Colonic mucosa (tissue), 4 donors: ENCODE measurements at regions not wholly inside any gene's neighbourhood (a gene's known extent, or its start where the extent isn't known, plus 50 kb on each side); places are given as distances from the start of the nearest gene placed in this dataset.

Experiments used
- DNase-seq: peaks from one replicate; pipeline ENCODE4 v3.0.0-alpha.2; 2020
- H3K27ac ChIP-seq: fragments of 200-600 bp; one replicate; pipeline ENCODE4 v1.8.0; 2021
- H3K27me3 ChIP-seq: fragments of 200-600 bp; one replicate; pipeline ENCODE4 v1.8.0; 2021
- H3K36me3 ChIP-seq: fragments of 200-600 bp; one replicate; pipeline ENCODE4 v1.8.0; 2021
- H3K4me1 ChIP-seq: fragments of 200-600 bp; one replicate; pipeline ENCODE4 v1.8.0; 2021; ENCODE audit warnings: mild to moderate bottlenecking
- H3K4me3 ChIP-seq: fragments of 200-600 bp; one replicate; pipeline ENCODE4 v1.8.0; 2021
- H3K9ac ChIP-seq, 2 donors: one replicate each; pipeline ENCODE4 v1.7.0; 2013; ENCODE audit warnings: control low read depth in 2 of 2, low read depth in 2 of 2, low read length in 2 of 2
- H3K9me3 ChIP-seq: fragments of 200-600 bp; one replicate; pipeline ENCODE4 v1.8.0; 2021
- intact Hi-C: fragments of 100-400 bp; cut with DNase I; formaldehyde crosslinking; loops from one replicate; pipeline ENCODE4 v1.14.1; 2022
- TF ChIP-seq, protein P1 (sequence below): fragments of 200-600 bp; IDR thresholded peaks from one replicate; pipeline ENCODE4 v1.8.0; 2022; ENCODE audit warnings: antibody characterized with exemption, mild to moderate bottlenecking
- donor health status: healthy.
- donor health status: DM: no; HTN: no; CAD: no.
- donor health status: DM: no; HTN: no; CAD: no.

DNA sequence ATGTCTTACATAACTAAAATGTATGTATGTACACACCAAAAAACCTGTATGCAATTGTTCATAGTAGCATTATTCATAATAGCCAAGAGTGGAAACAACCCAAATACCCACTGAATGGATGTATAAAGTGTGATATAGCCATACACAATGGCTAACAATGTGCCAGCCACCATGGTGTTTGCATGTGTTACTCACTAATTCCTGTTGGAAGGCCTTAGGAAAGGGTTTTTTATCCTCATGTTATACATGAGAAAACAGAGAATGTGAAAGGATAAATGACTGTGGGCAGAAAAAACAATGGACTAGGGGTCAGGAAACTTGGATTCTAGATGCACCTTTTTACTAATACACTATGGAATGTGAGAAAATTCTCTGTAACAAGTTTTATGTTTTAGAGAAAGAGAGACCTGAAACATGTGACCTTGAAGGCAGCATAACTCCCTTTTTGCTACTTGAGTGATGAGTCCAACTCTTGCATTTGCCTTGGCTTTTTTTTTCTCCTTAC, 55.7 kb downstream of the TIGD2 start:
- Histone ChIP-seq H3K9me3 (no peaks in the 10 kb centered on the region), H3K9ac (no peak overlapping the region), H3K4me1 (no peaks in the 10 kb centered on the region), H3K27ac (no peak overlapping the region), H3K27me3 (no peaks in the 10 kb centered on the region), H3K36me3 (no peaks in the 10 kb centered on the region), H3K4me3 (no peak overlapping the region)
- TF ChIP-seq, protein P1, sequence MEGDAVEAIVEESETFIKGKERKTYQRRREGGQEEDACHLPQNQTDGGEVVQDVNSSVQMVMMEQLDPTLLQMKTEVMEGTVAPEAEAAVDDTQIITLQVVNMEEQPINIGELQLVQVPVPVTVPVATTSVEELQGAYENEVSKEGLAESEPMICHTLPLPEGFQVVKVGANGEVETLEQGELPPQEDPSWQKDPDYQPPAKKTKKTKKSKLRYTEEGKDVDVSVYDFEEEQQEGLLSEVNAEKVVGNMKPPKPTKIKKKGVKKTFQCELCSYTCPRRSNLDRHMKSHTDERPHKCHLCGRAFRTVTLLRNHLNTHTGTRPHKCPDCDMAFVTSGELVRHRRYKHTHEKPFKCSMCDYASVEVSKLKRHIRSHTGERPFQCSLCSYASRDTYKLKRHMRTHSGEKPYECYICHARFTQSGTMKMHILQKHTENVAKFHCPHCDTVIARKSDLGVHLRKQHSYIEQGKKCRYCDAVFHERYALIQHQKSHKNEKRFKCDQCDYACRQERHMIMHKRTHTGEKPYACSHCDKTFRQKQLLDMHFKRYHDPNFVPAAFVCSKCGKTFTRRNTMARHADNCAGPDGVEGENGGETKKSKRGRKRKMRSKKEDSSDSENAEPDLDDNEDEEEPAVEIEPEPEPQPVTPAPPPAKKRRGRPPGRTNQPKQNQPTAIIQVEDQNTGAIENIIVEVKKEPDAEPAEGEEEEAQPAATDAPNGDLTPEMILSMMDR: no peak
- no peak for DNase-seq
- intact Hi-C loops: loop anchor here (10.0 kb wide), 1 partner anchor 58 kb away; no protein-coding TSS in a partner anchor

DNA sequence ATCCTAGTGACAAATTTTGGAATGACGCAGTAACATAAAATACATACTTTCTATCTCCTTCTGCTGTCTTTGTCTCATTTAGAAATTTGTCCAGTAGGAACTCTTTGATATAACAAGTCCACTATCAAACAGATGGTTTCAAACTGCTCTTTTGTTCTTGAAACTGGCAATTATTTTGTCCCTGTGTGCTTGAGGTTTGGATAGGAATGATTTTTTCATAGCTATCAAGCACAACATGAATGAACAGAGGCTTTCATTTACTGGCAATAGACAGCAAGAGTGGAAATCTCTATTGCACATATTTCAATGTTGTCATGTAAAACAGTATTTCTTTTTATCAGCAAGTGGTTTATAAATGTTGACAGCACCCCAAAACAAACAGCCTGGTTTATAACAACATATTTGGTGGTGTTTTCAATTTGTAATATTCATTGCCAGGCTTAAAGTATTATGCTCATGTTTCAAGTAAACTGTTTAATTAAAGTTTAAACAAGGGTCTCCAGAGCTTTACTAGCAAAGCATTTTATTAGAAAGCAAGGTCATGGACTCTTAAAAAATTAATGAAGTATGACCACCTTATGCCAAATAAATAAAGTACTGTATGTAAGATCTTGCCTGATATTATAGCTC, 60.0 kb downstream of the TIGD2 start:
- intact Hi-C loops: no loop called here
- H3K4me3 ChIP-seq: no peak overlapping the region
- DNase-seq: no peak
- H3K9me3 ChIP-seq: no peaks in the 10 kb centered on the region
- H3K36me3 ChIP-seq: no peaks in the 10 kb centered on the region
- no peak overlapping the region for H3K27ac ChIP-seq
- no peak overlapping the region for H3K9ac ChIP-seq
- no peaks in the 10 kb centered on the region for H3K4me1 ChIP-seq
- H3K27me3 ChIP-seq: no peaks in the 10 kb centered on the region
- TF ChIP-seq, protein P1: no peak

DNA sequence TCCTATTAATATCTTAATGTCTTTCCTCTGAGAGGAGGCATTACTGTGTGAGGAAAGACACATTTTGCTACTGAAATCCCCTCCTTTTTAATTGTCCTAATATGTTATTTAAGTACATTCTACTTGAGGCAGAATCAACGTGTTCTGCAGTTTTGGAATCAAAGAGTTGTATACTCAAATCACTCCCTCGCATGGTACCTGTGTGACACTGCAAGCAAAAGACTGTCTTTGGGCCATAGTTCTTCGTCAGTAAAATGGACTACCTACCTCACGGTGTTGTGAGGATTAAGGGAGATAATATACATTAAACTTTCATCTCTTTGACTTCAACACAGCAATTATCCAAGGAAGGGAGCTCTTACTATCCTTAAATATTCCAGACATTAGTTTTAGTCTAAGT, 61.5 kb downstream of the TIGD2 start:
- H3K4me3 ChIP-seq: no peak overlapping the region
- TF ChIP-seq, protein P1: no peak
- no peak overlapping the region for H3K9ac ChIP-seq
- H3K36me3 ChIP-seq: no peaks in the 10 kb centered on the region
- no peaks in the 10 kb centered on the region for H3K9me3 ChIP-seq
- intact Hi-C loops: no loop called here
- H3K27me3 ChIP-seq: no peaks in the 10 kb centered on the region
- no peaks in the 10 kb centered on the region for H3K4me1 ChIP-seq
- H3K27ac ChIP-seq: no peak overlapping the region
- DNase-seq: no peak

DNA sequence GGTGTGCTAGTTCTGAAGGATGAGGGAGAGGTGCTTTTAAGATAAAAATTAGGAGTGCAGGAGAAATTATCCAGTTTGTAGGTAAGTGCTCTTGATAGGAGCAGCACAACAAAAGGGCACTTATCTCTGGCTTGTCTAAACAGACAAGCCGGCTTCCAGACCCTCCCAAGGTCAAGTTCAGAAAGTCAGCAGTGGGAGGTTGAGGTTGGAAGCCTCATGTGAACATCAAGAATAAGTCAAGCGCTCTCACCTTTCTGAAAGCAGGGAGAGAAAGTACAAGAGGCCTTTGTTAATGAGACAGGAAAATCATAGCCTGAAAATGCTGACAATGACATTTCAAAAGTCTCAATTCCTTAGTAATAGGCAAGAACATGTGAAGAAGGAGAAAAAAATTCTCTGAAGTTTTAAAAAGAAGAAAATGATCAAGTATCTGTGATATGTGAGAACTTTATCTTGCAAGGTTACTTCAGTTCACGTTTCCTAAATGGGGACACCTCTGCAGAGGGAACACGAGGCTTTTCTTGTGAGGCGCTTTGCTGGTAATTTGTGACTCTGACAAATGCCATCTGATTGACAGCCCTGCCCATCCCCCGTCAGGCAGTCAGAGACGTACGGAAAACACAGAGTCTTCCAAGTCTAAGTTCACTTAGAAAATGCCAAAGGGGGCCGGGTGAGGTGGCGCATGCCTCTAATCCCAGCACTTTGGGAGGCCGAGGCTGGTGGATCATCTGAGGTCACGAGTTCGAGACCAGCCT, 62.2 kb downstream of the TIGD2 start:
- Histone ChIP-seq H3K27me3 (no peaks in the 10 kb centered on the region), H3K27ac (no peak overlapping the region), H3K4me3 (no peak overlapping the region), H3K4me1 (no peaks in the 10 kb centered on the region), H3K9me3 (no peaks in the 10 kb centered on the region), H3K9ac (no peak overlapping the region), H3K36me3 (no peaks in the 10 kb centered on the region)
- TF ChIP-seq, protein P1: no peak
- no peak for DNase-seq
- intact Hi-C loops: no loop called here

DNA sequence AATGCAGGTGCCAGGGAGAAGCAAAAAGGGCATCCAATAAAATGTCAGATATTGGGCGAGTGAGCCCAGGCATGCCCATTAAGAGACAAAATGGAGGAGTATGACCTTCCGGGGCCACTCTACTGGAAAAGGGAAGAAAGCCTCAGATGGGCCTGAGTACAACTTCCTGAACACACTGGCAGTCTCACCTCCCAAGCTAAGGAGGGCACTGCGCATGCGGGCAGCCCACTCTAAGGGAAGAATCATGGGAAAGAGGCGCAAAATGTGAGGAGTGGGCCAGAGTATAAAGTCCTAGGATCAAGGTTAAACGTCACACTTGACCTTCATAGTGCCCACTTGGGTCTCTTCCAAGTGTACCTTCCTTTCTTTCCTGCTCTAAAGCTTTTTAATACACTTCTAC, 63.5 kb downstream of the TIGD2 start:
- no peaks in the 10 kb centered on the region for H3K4me1 ChIP-seq
- no peaks in the 10 kb centered on the region for H3K9me3 ChIP-seq
- intact Hi-C loops: no loop called here
- H3K36me3 ChIP-seq: no peaks in the 10 kb centered on the region
- TF ChIP-seq, protein P1: no peak
- DNase-seq: no peak
- H3K27me3 ChIP-seq: no peaks in the 10 kb centered on the region
- H3K9ac ChIP-seq: no peak overlapping the region
- H3K4me3 ChIP-seq: no peak overlapping the region
- no peak overlapping the region for H3K27ac ChIP-seq
